T1000 (cell line): ENCODE measurements at regions not wholly inside any gene's neighbourhood (a gene's known extent, or its start where the extent isn't known, plus 50 kb on each side); places are given as distances from the start of the nearest gene placed in this dataset.
"Not testable (repeated sequence)": the region's sequence is repeated elsewhere in the genome, so short reads cannot be mapped to it uniquely, and the experiment has no call there.

ENCODE experiments used
- DNase-seq: peaks from one replicate; lab custom pipeline; 2025; ENCODE audit warnings: mixed read lengths; lab: John Stamatoyannopoulos, UW

- DNase-seq: no peak
Measured at GRCh38 chr6:145275019-145275418, 460.3 kb downstream of the EPM2A start.

- DNase-seq: no peak
Measured at GRCh38 chr6:145275787-145276186, 459.5 kb downstream of the EPM2A start.

- no peak for DNase-seq
Measured at GRCh38 chr6:145276756-145277155, 458.6 kb downstream of the EPM2A start.

- DNase-seq: no peak
Measured at GRCh38 chr6:145277358-145278086, 457.8 kb downstream of the EPM2A start.

- DNase-seq: no peak
Measured at GRCh38 chr6:145278163-145278807, 457.0 kb downstream of the EPM2A start.

- no peak for DNase-seq
Measured at GRCh38 chr6:145279551-145279950, 455.8 kb downstream of the EPM2A start.

- no peak for DNase-seq
Measured at GRCh38 chr6:145279993-145280392, 455.3 kb downstream of the EPM2A start.

GRCh38 chr6:145283209-145283608 lies 452.1 kb downstream of the EPM2A start:
- not testable (repeated sequence) for DNase-seq

GRCh38 chr6:145283856-145284255 lies 451.5 kb downstream of the EPM2A start:
- DNase-seq: no peak

- no peak for DNase-seq
Measured at GRCh38 chr6:145286916-145287315, 448.4 kb downstream of the EPM2A start.

- DNase-seq: no peak
Measured at GRCh38 chr6:145289573-145289972, 445.7 kb downstream of the EPM2A start.

- DNase-seq: no peak
Measured at GRCh38 chr6:145290122-145290521, 445.2 kb downstream of the EPM2A start.

GRCh38 chr6:145292066-145292465 lies 443.3 kb downstream of the EPM2A start:
- no peak for DNase-seq

- DNase-seq: no peak
Measured at GRCh38 chr6:145294942-145295341, 440.4 kb downstream of the EPM2A start.

- DNase-seq: no peak
Measured at GRCh38 chr6:145295746-145296145, 439.6 kb downstream of the EPM2A start.

- DNase-seq: no peak
Measured at GRCh38 chr6:145305670-145306069, 429.6 kb downstream of the EPM2A start.

GRCh38 chr6:145306489-145306888 lies 428.8 kb downstream of the EPM2A start:
- DNase-seq: no peak

- no peak for DNase-seq
Measured at GRCh38 chr6:145309842-145310535, 425.3 kb downstream of the EPM2A start.

GRCh38 chr6:145312481-145312880 lies 422.8 kb downstream of the EPM2A start:
- no peak for DNase-seq

GRCh38 chr6:145313041-145313855 lies 422.1 kb downstream of the EPM2A start:
- DNase-seq: no peak

GRCh38 chr6:145315982-145316600 lies 419.2 kb downstream of the EPM2A start:
- DNase-seq: no peak

- DNase-seq: no peak
Measured at GRCh38 chr6:145318952-145319351, 416.4 kb downstream of the EPM2A start.
